IPS-20b (cell line): ENCODE measurements at regions not wholly inside any gene's neighbourhood (a gene's known extent, or its start where the extent isn't known, plus 50 kb on each side); places are given as distances from the start of the nearest gene placed in this dataset.

ENCODE experiments used
- H3K27ac ChIP-seq: one replicate; pipeline ENCODE4 v1.5.1; 2013; ENCODE audit warnings: low read length
- H3K27me3 ChIP-seq: 2 replicates; pipeline ENCODE4 v1.6.1; 2013; ENCODE audit warnings: mild to moderate bottlenecking, low read length, inconsistent platforms; ENCODE audit not compliant: insufficient read depth
- H3K36me3 ChIP-seq: 2 replicates; pipeline ENCODE4 v1.6.1; 2013; ENCODE audit warnings: low read depth, mild to moderate bottlenecking, inconsistent platforms, low read length, moderate library complexity; ENCODE audit not compliant: insufficient read depth
- H3K4me1 ChIP-seq: 2 replicates; pipeline ENCODE4 v1.6.1; 2013; ENCODE audit warnings: mild to moderate bottlenecking, control low read depth, inconsistent platforms, low read length, moderate library complexity; ENCODE audit not compliant: insufficient read depth
- H3K4me3 ChIP-seq: 2 replicates; pipeline ENCODE4 v1.5.1; 2013; ENCODE audit warnings: mild to moderate bottlenecking, low read length, inconsistent platforms
- H3K9ac ChIP-seq: 2 replicates; pipeline ENCODE4 v1.6.1; 2013; ENCODE audit warnings: low read depth, mild to moderate bottlenecking, inconsistent platforms, low read length, moderate library complexity
- H3K9me3 ChIP-seq: 2 replicates; pipeline ENCODE4 v1.6.1; 2013; ENCODE audit warnings: mild to moderate bottlenecking, low read depth, low read length, inconsistent platforms; ENCODE audit not compliant: insufficient read depth

DNA sequence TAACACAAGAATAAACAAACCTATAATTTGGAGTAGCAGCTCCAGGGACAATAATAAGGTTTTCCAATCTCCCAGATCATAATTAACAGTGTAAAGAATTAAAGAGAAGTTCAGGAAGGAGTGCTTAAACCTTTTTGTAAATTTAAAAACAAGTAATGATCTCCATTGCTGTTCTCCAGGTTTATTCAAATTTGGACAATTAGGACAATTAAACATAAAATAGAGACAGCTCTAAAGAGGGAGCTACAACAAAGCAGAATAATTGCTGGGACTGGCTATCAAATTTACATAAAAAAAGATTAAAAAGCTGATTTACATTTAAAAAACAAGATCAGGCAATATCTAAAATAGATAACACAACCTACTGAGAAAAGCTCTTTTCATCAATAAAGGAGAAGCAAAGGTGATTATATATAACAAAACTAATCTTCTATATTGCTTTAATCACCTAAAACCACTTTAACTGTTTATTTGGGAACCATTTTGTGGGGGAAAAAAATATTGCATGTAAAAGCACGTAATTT lies 80.1 kb upstream of the CREB1 start:
- no peaks in the 10 kb centered on the region for H3K27me3 ChIP-seq
- no peaks in the 10 kb centered on the region for H3K9me3 ChIP-seq
- H3K4me3 ChIP-seq: peak overlapping the region; percentile 14; the same call in 1 of the 2 replicates
- peak overlapping the region; percentile 18 for H3K27ac ChIP-seq
- H3K9ac ChIP-seq: 0 out of 2 replicates have a peak overlapping the region, but pooled peaks have one; percentile 12
- H3K4me1 ChIP-seq: peaks cover 24% of the 10 kb centered on the region; the same call in 1 of the 2 replicates
- H3K36me3 ChIP-seq: no peaks in the 10 kb centered on the region

DNA sequence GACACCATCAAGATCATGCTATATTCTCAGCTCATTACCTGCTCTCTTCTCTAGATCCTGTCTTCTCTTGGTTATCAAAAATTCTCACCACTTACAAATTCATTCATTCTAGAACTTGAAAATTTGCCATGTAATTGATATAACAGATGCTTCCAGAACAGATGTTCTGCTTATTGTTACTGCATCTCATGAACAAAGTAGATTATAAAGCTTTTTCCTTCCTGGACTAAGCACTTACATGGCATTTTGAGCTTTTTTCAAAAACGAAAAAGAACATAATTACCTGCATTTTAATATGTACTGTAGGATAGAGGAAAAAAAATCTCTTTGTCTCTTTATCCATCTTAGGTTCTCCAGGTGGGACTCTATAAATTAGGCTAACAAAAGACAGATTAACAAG lies 79.6 kb upstream of the CREB1 start:
- Histone ChIP-seq H3K4me1 (peaks cover 24% of the 10 kb centered on the region; the same call in 1 of the 2 replicates), H3K9ac (peak overlapping the region; percentile 12; the same call in 1 of the 2 replicates), H3K4me3 (peak overlapping the region; percentile 14; the same call in 1 of the 2 replicates), H3K27ac (peak overlapping the region; percentile 18), H3K36me3 (no peaks in the 10 kb centered on the region), H3K27me3 (no peaks in the 10 kb centered on the region), H3K9me3 (no peaks in the 10 kb centered on the region)

DNA sequence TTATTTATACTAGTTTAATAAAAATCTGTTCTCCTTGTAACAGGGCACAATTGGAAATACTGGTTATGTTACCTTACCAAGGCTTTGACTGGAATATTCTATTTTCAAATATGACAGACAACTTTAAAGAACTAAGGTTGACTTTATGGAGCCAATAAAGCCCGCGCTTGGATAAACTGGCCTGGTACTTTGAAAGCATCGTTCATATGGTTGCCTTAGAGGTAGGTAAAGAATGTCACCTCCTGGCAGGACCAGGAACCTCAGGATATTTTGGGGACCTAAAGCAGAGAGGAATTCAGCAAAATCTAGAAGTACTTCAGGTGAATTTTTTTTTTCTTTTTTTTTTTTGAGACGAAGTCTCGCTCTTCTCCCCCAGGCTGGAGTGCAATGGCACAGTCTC lies 71.2 kb upstream of the CREB1 start:
- Histone ChIP-seq H3K9me3 (no peaks in the 10 kb centered on the region), H3K4me1 (no peaks in the 10 kb centered on the region), H3K4me3 (no peak overlapping the region), H3K27me3 (no peaks in the 10 kb centered on the region), H3K9ac (no peak overlapping the region), H3K36me3 (no peaks in the 10 kb centered on the region), H3K27ac (no peak overlapping the region)

DNA sequence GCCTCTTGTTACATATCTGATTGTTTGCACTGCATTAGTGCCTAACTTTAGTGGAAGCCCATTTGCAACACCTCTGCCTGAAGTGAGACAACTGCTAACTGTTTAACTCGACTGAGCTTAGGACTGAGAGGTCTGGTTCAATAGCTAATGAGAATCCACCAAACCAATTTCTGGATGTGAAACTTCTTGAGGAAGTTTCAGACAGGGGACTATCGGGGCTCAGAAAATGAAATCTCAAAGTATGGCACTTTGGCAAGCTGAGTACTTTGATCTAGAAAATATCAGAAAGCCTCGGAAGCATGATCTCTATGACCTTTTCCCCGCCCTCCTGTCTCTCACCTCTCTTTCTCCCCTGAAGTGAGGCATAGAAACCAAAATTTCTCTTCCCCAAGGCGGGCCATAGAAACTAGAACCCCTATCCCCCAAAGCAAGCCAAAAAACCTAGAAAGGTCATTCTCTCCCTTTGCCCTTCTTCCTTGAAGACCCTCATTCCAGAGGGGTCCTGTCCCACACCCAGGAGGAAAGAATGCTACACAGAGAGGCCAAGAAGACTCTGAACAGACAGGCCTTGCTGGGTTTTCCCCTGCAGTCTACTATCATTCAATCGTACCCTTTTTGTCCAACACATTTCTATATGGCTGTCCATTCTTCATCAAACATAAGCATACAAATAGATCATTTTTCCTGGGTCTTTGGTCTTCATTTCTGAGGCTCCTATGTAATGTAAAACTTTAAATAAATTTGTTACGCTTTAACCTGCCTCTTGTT lies 69.6 kb upstream of the CREB1 start:
- no peak overlapping the region for H3K9ac ChIP-seq
- H3K27me3 ChIP-seq: no peaks in the 10 kb centered on the region
- H3K36me3 ChIP-seq: no peaks in the 10 kb centered on the region
- no peaks in the 10 kb centered on the region for H3K4me1 ChIP-seq
- H3K27ac ChIP-seq: no peak overlapping the region
- H3K9me3 ChIP-seq: no peaks in the 10 kb centered on the region
- no peak overlapping the region for H3K4me3 ChIP-seq

DNA sequence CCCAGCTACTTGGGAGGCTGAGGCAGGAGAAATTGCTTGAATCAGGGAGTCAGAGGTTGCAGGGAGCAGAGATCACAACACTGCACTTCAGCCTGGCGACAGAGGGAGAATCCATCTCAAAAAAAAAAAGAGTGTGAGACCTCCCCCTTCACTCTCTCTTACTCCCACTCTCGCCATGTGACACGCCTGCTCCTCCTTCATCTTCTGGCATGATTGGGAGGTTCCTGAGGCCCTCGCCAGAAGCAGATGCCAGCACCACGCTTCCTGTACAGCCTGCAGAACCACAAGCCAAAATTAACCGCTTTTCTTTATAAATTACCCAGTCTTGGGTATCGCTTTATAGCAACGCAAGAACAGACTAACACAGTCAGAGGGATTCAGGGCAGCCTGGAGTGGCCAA lies 66.3 kb upstream of the CREB1 start:
- Histone ChIP-seq H3K36me3 (no peaks in the 10 kb centered on the region), H3K9ac (no peak overlapping the region), H3K27ac (no peak overlapping the region), H3K4me3 (no peak overlapping the region), H3K27me3 (no peaks in the 10 kb centered on the region), H3K9me3 (no peaks in the 10 kb centered on the region), H3K4me1 (no peaks in the 10 kb centered on the region)

DNA sequence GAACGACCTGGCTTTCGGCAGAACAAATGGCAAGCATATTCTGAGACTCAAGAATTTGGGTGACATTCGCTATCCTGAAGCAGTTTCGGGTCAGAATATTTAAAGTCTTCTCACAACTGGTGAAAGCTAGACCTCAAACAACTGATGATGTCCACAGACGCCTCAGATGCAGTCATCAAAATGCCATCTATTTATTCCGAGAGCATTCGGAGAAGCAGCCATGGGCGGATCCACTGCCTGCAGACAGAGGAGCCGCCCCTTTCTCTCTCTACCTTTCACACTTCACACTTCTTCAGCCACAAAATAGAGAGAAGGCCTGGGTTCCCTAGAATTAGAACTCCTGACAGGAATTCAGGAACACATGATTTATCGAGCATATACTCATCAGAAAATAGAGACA lies 65.8 kb upstream of the CREB1 start:
- Histone ChIP-seq H3K36me3 (no peaks in the 10 kb centered on the region), H3K27me3 (no peaks in the 10 kb centered on the region)

DNA sequence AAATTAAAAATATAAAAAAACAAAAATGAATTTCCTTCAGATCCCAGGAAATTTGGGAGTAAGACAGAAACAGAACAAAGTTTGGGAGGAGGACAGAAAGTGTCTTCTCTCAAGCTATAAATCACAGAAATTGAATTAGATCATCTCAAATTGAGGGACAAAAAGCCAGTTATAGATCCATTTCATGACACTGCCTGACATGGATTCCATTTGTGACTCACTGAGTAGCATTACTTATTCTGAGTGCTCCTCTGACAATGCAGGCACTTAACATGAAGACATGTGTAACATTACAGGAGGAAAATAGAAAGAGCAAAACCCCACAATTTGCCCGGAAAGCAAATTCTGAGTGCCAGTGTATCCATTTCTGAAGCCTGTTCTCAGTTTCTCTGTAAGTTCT lies 63.9 kb upstream of the CREB1 start:
- H3K9me3 ChIP-seq: no peaks in the 10 kb centered on the region
- no peak overlapping the region for H3K27ac ChIP-seq
- H3K4me3 ChIP-seq: no peak overlapping the region
- H3K27me3 ChIP-seq: no peaks in the 10 kb centered on the region
- no peak overlapping the region for H3K9ac ChIP-seq
- no peaks in the 10 kb centered on the region for H3K4me1 ChIP-seq
- H3K36me3 ChIP-seq: no peaks in the 10 kb centered on the region

More for the DNA sequence above, 65.8 kb upstream of the CREB1 start:
- no peak overlapping the region for H3K9ac ChIP-seq
- no peak overlapping the region for H3K4me3 ChIP-seq
- no peak overlapping the region for H3K27ac ChIP-seq
- H3K4me1 ChIP-seq: no peaks in the 10 kb centered on the region
- no peaks in the 10 kb centered on the region for H3K9me3 ChIP-seq

DNA sequence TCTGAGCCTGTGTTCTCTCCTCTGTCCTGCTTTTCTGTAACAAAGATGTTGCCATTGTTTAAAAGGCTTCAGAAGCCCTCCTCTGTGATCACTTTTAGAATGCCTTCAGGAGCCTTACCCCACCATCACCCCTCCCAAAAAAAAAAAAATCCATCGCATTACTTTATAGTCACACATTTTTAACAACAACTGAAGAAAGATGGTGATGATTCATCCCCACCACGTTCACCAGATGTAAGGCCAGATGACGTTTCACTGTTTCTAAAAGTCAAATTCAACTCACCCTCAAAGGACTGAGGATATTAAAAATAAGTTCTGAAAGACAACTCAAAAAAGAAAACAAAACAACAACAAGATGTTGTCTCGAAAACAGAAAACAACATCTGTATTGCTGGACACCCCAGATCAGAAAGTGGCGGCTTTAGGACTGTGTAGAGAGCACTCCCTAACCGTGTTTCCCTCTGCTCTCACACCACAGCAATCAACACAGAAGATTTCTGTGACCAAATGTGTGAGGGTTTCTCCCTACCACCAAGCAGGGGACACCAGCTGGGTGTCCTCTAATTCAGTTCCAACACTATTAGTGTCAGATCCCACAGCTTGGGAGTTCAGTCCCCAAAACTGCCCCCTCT lies 61.9 kb upstream of the CREB1 start:
- no peak overlapping the region for H3K9ac ChIP-seq
- peaks cover 4% of the 10 kb centered on the region; the same call in 1 of the 2 replicates for H3K4me1 ChIP-seq
- no peak overlapping the region for H3K27ac ChIP-seq
- no peak overlapping the region for H3K4me3 ChIP-seq
- no peaks in the 10 kb centered on the region for H3K27me3 ChIP-seq
- H3K36me3 ChIP-seq: no peaks in the 10 kb centered on the region
- H3K9me3 ChIP-seq: no peaks in the 10 kb centered on the region

DNA sequence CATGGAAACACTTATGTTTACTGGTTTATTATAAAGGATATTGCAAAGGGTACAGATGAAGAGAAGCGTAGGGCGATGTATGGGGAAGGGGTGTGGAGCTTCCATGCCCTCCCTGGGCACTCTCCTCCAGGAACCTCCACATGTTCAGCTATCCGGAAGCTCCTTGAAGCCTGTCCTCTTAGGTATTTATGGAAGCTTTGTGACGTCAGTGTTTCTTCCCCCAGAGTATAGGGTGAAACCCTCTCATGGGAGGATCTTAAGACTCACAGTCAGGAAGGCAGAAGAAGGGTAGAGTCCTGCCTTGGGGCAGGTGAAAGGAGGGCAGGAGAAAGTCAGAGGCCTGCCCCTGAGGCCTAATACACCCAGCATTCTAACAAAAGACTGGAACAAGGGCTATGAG lies 61.3 kb upstream of the CREB1 start:
- no peak overlapping the region for H3K27ac ChIP-seq
- H3K9ac ChIP-seq: no peak overlapping the region
- H3K4me1 ChIP-seq: peaks cover 8% of the 10 kb centered on the region; the same call in 1 of the 2 replicates
- no peak overlapping the region for H3K4me3 ChIP-seq
- H3K9me3 ChIP-seq: no peaks in the 10 kb centered on the region
- H3K27me3 ChIP-seq: no peaks in the 10 kb centered on the region
- no peaks in the 10 kb centered on the region for H3K36me3 ChIP-seq

DNA sequence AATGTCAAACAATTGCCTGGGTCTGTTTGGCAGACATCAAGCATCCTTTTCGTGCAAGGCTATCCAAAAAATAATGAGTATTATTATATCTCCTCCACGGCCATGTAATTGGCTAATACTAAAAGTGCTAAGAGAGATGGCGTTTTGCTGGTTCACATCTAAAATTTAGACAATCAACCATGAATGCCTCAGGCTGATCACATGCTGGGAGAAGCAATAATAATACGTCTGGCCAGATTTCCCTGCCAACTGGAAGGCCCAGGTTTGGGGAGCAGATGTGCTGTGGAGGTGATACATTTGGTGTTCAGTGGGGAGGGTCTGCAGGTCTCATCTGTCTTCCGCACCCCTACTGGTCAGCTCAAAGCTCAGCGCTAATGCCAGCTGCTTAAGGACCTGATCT lies 60.3 kb upstream of the CREB1 start:
- H3K9me3 ChIP-seq: no peaks in the 10 kb centered on the region
- H3K9ac ChIP-seq: no peak overlapping the region
- no peak overlapping the region for H3K27ac ChIP-seq
- no peaks in the 10 kb centered on the region for H3K27me3 ChIP-seq
- H3K36me3 ChIP-seq: no peaks in the 10 kb centered on the region
- peaks cover 14% of the 10 kb centered on the region; the same call in 1 of the 2 replicates for H3K4me1 ChIP-seq
- H3K4me3 ChIP-seq: no peak overlapping the region

DNA sequence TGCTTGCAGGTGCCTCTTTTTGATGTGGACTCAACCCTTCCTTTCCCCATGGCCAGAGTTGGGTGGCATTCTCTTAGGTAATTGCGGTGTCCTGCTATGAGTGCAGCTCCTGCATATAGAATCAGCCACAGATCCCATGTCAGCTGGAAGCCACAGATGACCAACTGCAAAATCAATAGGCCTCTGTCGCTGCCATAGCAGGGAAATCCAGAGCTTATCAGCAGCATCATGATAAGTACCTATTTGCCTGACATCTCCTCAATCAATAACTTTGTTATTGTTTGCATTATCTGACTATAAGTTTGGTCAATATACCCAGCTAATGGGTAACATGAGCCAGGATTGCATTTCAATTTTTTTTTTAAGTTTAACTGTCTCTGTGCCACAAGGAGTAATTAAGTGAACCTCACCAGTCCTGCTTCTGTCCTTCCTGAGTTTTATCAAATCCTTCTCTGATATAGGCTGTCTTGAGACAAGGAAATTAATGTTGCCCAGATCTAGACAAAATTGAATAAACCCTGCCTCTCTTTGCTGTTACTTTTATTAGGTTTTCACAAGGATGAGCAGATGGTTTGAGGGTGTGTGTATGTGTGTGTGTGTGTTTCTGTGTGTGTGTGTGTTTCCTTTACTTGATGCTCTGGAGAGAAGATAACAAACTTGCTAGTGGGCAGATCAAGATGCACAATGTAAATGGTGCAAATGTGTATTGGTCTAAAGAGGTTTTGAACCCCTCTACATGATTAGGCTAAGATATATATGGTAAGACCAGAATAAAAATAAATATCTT lies 59.6 kb upstream of the CREB1 start:
- no peaks in the 10 kb centered on the region for H3K36me3 ChIP-seq
- no peaks in the 10 kb centered on the region for H3K27me3 ChIP-seq
- H3K27ac ChIP-seq: no peak overlapping the region

More for the DNA sequence above, 59.6 kb upstream of the CREB1 start:
- Histone ChIP-seq H3K4me3 (no peak overlapping the region), H3K4me1 (peaks cover 14% of the 10 kb centered on the region; the same call in 1 of the 2 replicates), H3K9me3 (no peaks in the 10 kb centered on the region), H3K9ac (no peak overlapping the region)
